ENCODE measurements at regions not wholly inside any gene's neighbourhood (a gene's known extent, or its start where the extent isn't known, plus 50 kb on each side); places are given as distances from the start of the nearest gene placed in this dataset.

DNA sequence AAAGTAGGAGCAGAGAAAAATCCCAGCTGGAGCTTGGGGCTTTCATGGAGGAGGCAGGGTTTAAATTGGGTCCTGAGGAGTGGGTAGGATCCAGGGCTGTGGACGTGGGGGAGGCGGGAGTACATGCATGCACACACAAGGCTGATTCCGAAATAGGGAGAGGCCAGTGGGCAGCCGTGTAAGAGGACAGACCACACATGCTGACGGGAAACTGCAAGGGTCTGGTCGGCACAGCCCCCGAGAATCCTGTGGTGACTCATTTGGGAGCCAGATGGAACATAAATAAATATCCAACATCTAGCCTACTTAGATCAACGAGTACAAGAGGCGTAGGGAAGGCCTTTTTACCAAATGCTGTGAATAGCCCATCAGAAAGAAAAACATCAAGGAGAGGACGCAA lies 216.3 kb upstream of the ZNF507 start:
- no peak overlapping the region for H3K27ac ChIP-seq
- TF ChIP-seq, protein P1, sequence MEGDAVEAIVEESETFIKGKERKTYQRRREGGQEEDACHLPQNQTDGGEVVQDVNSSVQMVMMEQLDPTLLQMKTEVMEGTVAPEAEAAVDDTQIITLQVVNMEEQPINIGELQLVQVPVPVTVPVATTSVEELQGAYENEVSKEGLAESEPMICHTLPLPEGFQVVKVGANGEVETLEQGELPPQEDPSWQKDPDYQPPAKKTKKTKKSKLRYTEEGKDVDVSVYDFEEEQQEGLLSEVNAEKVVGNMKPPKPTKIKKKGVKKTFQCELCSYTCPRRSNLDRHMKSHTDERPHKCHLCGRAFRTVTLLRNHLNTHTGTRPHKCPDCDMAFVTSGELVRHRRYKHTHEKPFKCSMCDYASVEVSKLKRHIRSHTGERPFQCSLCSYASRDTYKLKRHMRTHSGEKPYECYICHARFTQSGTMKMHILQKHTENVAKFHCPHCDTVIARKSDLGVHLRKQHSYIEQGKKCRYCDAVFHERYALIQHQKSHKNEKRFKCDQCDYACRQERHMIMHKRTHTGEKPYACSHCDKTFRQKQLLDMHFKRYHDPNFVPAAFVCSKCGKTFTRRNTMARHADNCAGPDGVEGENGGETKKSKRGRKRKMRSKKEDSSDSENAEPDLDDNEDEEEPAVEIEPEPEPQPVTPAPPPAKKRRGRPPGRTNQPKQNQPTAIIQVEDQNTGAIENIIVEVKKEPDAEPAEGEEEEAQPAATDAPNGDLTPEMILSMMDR (IDR thresholded peaks at IDR 0.05), result no peak
- no peak for TF ChIP-seq ZFX (IDR thresholded peaks at IDR 0.05; ENCODE audit: borderline replicate concordance)

DNA sequence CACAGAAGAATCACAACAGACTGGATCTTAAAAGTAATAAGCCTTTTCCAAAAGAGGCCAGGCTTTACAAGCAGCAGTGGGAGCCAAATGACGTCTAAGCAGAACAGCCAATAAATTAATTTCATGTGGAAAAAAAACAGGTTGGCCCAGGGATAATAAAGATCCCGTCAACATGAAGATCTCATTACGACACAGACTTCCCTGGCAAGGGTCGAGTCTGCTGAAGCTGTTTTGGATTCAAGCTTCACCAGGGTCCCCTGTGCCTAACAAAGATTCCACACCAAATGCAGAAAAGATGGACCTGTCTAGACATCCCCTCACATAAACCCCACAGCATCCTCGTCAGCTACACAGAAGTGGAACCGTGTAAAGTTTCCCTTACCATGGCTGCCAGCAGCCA lies 215.1 kb upstream of the ZNF507 start:
- TF ChIP-seq, protein P1 (IDR thresholded peaks at IDR 0.05), result no peak
- TF ChIP-seq ZFX (IDR thresholded peaks at IDR 0.05; ENCODE audit: borderline replicate concordance), result no peak
- H3K27ac ChIP-seq, result no peak overlapping the region

DNA sequence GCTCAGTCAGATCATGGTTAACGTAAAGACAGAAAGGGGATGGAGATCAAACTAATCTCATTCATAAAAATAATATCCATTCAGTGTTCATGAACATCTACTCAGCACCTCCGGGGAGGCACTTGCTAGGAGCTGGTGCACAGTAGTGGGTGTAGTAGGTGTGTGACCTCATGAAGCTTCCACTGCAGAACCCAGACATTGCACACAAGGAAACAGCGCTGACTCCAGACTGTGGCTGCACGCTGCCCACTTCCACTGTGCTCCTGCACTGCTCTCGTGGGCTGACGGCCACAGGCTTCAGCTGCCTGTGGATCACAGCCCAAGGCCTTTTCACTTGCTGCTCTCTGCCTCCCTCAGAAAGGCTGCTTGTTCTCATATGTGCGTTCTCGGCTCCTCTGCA lies 214.4 kb upstream of the ZNF507 start:
- H3K27ac ChIP-seq, result no peak overlapping the region
- TF ChIP-seq, protein P1 (IDR thresholded peaks at IDR 0.05), result no peak
- TF ChIP-seq ZFX (IDR thresholded peaks at IDR 0.05; ENCODE audit: borderline replicate concordance), result no peak

DNA sequence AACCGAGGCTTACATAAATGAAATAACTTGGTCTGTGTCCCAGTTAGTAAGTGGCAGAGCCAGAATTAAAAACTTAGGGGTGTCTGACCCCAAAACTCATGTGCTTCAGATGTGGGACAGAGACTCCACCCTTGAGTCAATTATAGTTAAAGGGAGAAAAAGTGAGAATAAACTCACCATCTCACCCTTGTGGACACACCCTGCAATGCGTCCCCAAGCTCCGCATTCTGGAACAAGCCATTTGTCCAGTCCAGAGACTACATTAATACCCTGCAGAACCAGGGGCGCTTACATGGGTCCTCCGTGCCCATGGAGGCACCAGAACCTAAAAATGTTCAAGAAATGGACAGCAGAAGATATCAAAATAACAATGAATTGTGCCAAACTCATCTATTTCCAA lies 207.0 kb upstream of the ZNF507 start:
- no peak overlapping the region for H3K27ac ChIP-seq
- TF ChIP-seq ZFX (IDR thresholded peaks at IDR 0.05; ENCODE audit: borderline replicate concordance), result no peak
- TF ChIP-seq, protein P1 (IDR thresholded peaks at IDR 0.05), result no peak

DNA sequence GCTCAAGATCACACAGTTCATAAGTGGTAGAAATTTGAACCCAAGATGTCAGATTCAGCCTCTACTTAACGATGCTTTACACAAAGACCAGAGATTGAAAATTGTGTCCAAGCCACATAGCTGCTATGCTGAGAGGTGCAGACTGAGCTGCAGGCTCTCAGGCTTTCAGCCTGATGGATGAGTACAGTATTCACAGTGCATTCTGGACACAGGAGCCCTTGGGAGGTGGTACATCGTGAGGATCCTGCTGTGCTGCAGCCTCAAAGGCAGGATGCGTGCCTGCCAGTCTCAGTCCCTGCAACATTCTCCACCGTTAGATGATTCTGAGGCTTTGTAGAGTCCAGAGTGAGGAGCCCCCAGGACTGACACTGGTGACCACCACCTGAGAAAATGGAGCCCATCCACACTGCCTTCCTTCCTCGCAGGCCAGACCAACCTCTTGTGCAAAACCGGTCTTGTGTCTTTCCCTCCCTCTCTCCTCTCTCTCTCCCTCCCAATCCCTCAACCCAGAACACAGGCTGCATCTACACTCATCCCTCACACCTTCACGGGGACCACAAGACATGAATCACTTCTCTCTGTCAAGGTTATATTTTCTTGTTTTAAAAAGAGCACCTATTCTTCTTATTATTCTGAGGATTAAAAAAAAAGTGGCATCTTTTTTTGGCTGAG lies 203.4 kb upstream of the ZNF507 start:
- TF ChIP-seq, protein P1 (IDR thresholded peaks at IDR 0.05), result no peak
- TF ChIP-seq ZFX (IDR thresholded peaks at IDR 0.05; ENCODE audit: borderline replicate concordance), result no peak

DNA sequence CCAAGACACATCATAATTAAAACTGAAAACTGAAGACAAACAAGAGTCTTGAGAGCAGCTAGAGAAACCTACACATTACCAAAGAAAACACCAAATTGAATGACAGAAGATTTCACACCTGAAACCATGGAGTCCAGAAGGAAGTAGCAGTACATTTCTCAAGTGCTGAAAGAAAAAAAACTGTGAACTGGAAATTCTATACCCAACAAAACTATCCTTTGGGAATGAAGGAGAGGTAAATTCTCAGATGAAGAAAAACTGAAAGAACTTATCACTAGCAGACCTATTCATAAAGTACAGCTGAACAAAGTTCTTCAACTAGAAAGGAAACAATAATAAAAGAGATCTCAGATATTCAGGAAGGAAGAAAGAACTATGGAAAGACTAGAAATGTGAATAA lies 198.7 kb upstream of the ZNF507 start:
- H3K27ac ChIP-seq, result no peak overlapping the region
- TF ChIP-seq ZFX (IDR thresholded peaks at IDR 0.05; ENCODE audit: borderline replicate concordance), result no peak
- TF ChIP-seq, protein P1 (IDR thresholded peaks at IDR 0.05), result no peak

More for the DNA sequence above, 203.4 kb upstream of the ZNF507 start:
- H3K27ac ChIP-seq, result no peak overlapping the region

DNA sequence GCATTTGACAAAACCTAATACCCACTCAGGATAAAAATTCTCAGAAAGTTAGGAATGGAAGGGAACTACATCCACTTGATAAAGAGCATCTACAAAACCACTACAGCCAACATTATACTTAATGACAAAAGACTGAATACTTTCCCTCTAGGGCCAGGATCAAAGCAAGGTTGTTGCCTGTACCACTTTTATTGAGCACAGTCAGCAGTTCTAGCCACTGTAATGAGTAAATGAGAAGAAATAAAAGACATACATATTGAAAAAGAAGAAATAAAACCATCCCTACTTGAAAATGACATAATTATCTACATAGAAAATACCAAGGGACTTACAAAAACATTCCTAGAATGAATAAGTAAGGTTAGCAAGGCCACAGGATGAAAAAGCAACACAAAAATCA lies 194.8 kb upstream of the ZNF507 start:
- no peak for TF ChIP-seq ZFX (IDR thresholded peaks at IDR 0.05; ENCODE audit: borderline replicate concordance)
- TF ChIP-seq, protein P1 (IDR thresholded peaks at IDR 0.05), result no peak
- H3K27ac ChIP-seq, result no peak overlapping the region
